Mesenchymal stem cell (in vitro differentiated cells and primary cell): ENCODE measurements at regions not wholly inside any gene's neighbourhood (a gene's known extent, or its start where the extent isn't known, plus 50 kb on each side); places are given as distances from the start of the nearest gene placed in this dataset.

Source experiments
- DNase-seq: peaks from one replicate; pipeline ENCODE4 v3.0.0-alpha.2; 2013
- H2AFZ ChIP-seq: one replicate; pipeline ENCODE4 v1.6.1; 2013; ENCODE audit warnings: low read depth, mild to moderate bottlenecking, control low read depth, inconsistent platforms, low read length, moderate library complexity
- H2AK5ac ChIP-seq: 2 replicates; pipeline ENCODE4 v1.6.1; 2013; ENCODE audit warnings: low read length, moderate library complexity, mild to moderate bottlenecking, inconsistent platforms; ENCODE audit not compliant: severe bottlenecking
- H2BK120ac ChIP-seq: one replicate; pipeline ENCODE4 v1.6.1; 2013; ENCODE audit warnings: low read depth, mild to moderate bottlenecking, inconsistent platforms, low read length, moderate library complexity
- H2BK12ac ChIP-seq, 2 experiments: one replicate each; pipeline ENCODE4 v1.6.1; 2013; ENCODE audit warnings: inconsistent platforms in 2 of 2, low read length in 2 of 2, mild to moderate bottlenecking in 2 of 2, moderate library complexity in 2 of 2, control low read depth in 1 of 2
- H2BK15ac ChIP-seq: one replicate; pipeline ENCODE4 v1.6.1; 2013; ENCODE audit warnings: mild to moderate bottlenecking, low read depth, inconsistent platforms; ENCODE audit not compliant: poor library complexity, severe bottlenecking
- H2BK5ac ChIP-seq: 2 replicates; pipeline ENCODE4 v1.6.1; 2013; ENCODE audit warnings: low read depth, mild to moderate bottlenecking, low read length, control low read depth, inconsistent platforms; ENCODE audit not compliant: poor library complexity, severe bottlenecking
- H3K14ac ChIP-seq, 2 experiments: one replicate each; pipeline ENCODE4 v1.6.1; 2013; ENCODE audit warnings: inconsistent platforms in 2 of 2, low read length in 2 of 2, control low read depth in 1 of 2, mild to moderate bottlenecking in 1 of 2, moderate library complexity in 1 of 2
- H3K18ac ChIP-seq, 2 experiments: one replicate each; pipeline ENCODE4 v1.6.1; 2013; ENCODE audit warnings: inconsistent platforms in 2 of 2, low read length in 2 of 2, control low read depth in 1 of 2, low read depth in 1 of 2, mild to moderate bottlenecking in 1 of 2
- H3K23ac ChIP-seq, 2 experiments: one replicate each; pipeline ENCODE4 v1.6.1; 2013; ENCODE audit warnings: inconsistent platforms in 2 of 2, low read length in 2 of 2, mild to moderate bottlenecking in 2 of 2, moderate library complexity in 2 of 2, control low read depth in 1 of 2
- H3K27ac ChIP-seq: 2 replicates; pipeline ENCODE4 v1.5.1; 2013; ENCODE audit warnings: mild to moderate bottlenecking, moderate library complexity, low read length, control low read depth, inconsistent platforms; ENCODE audit not compliant: poor library complexity, severe bottlenecking
- H3K27me3 ChIP-seq, 2 experiments: 2 replicates each; pipeline versions ENCODE4 v1.6.1 to v1.7.0; 2013; ENCODE audit warnings: low read length in 2 of 2, mild to moderate bottlenecking in 2 of 2, moderate library complexity in 2 of 2, control low read depth in 1 of 2, inconsistent platforms in 1 of 2; ENCODE audit not compliant: control insufficient read depth in 1 of 2, insufficient read depth in 1 of 2
- H3K36me3 ChIP-seq, 2 experiments: 2 replicates each; pipeline versions ENCODE4 v1.6.1 to v1.7.0; 2013; ENCODE audit warnings: low read length in 2 of 2, control low read depth in 1 of 2, inconsistent platforms in 1 of 2, low read depth in 1 of 2, mild to moderate bottlenecking in 1 of 2; ENCODE audit not compliant: insufficient read depth in 2 of 2, control insufficient read depth in 1 of 2
- H3K4ac ChIP-seq, 2 experiments: one replicate each; pipeline ENCODE4 v1.6.1; 2013; ENCODE audit warnings: inconsistent platforms in 2 of 2, low read length in 2 of 2, mild to moderate bottlenecking in 2 of 2, moderate library complexity in 2 of 2, control low read depth in 1 of 2, low read depth in 1 of 2
- H3K4me1 ChIP-seq: 2 replicates; pipeline ENCODE4 v1.6.1; 2013; ENCODE audit warnings: low read depth, low read length, control low read depth; ENCODE audit not compliant: control insufficient read depth, insufficient read depth
- H3K4me2 ChIP-seq: 2 replicates; pipeline ENCODE4 v1.6.1; 2013; ENCODE audit warnings: low read length, mild to moderate bottlenecking, inconsistent platforms; ENCODE audit not compliant: poor library complexity, severe bottlenecking
- H3K4me3 ChIP-seq, 2 experiments: 2 replicates each; pipeline versions ENCODE4 v1.5.1 to v1.7.0; 2013; ENCODE audit warnings: low read length in 2 of 2, mild to moderate bottlenecking in 2 of 2, control low read depth in 1 of 2, low read depth in 1 of 2; ENCODE audit not compliant: insufficient read depth in 1 of 2
- H3K79me1 ChIP-seq: replicated peaks from 2 replicates; pipeline ENCODE4 v1.6.1; 2013; ENCODE audit warnings: mild to moderate bottlenecking, control low read depth, low read length, inconsistent platforms; ENCODE audit not compliant: poor library complexity, severe bottlenecking
- H3K9ac ChIP-seq: 2 replicates; pipeline ENCODE4 v1.7.0; 2013; ENCODE audit warnings: mild to moderate bottlenecking, low read length, moderate library complexity
- H3K9me3 ChIP-seq: 2 replicates; pipeline ENCODE4 v1.7.0; 2013; ENCODE audit warnings: mild to moderate bottlenecking, low read length; ENCODE audit not compliant: control insufficient read depth
- H4K8ac ChIP-seq: one replicate; pipeline ENCODE4 v1.6.1; 2013; ENCODE audit warnings: inconsistent platforms, mild to moderate bottlenecking, low read length, moderate library complexity
- H4K91ac ChIP-seq: one replicate; pipeline ENCODE4 v1.6.1; 2013; ENCODE audit warnings: mild to moderate bottlenecking, low read length, inconsistent platforms
- WGBS: methylation state at CpG from one replicate; pipeline ENCODE4 v1.1.7; 2013; ENCODE audit warnings: mixed read lengths; 5-methylcytosine and 5-hydroxymethylcytosine counted together

GRCh38 chr6:54719633-54720032, 126.9 kb upstream of the FAM83B start:
- no CpG with 5 or more reads among the region's 1 CpG for WGBS
- H3K79me1 ChIP-seq, result no peaks in the 10 kb centered on the region
- no peak overlapping the region for H4K91ac ChIP-seq

GRCh38 chr6:54722328-54722727, 124.2 kb upstream of the FAM83B start:
- Histone ChIP-seq H3K36me3 (no peaks in the 10 kb centered on the region), H2BK5ac (no peak overlapping the region), H3K79me1 (no peaks in the 10 kb centered on the region), H3K4me1 (no peaks in the 10 kb centered on the region), H3K9me3 (no peaks in the 10 kb centered on the region), H3K4me2 (no peak overlapping the region), H3K14ac (no peak overlapping the region), H4K91ac (no peak overlapping the region), H3K27me3 (no peaks in the 10 kb centered on the region), H2AK5ac (no peak overlapping the region), H3K4me3 (no peak overlapping the region), H3K23ac (no peak overlapping the region), H2AFZ (no peak overlapping the region), H3K4ac (no peak overlapping the region), H3K9ac (no peak overlapping the region), H3K18ac (no peak overlapping the region), H3K27ac (no peak overlapping the region), H2BK15ac (no peak overlapping the region), H4K8ac (no peak overlapping the region), H2BK12ac (no peak overlapping the region), H2BK120ac (no peak overlapping the region)
- no peak for DNase-seq
- WGBS, result 96% methylated on average over 2 of the region's 3 CpGs

More at GRCh38 chr6:54719633-54720032, 126.9 kb upstream of the FAM83B start:
- Histone ChIP-seq H2BK5ac (no peak overlapping the region), H3K14ac (no peak overlapping the region), H4K8ac (no peak overlapping the region), H3K4me1 (no peaks in the 10 kb centered on the region), H3K9me3 (no peaks in the 10 kb centered on the region), H3K18ac (no peak overlapping the region), H2AFZ (no peak overlapping the region), H2AK5ac (no peak overlapping the region), H3K4ac (no peak overlapping the region), H3K23ac (no peak overlapping the region), H2BK12ac (no peak overlapping the region), H2BK120ac (no peak overlapping the region), H3K4me2 (no peak overlapping the region), H3K36me3 (no peaks in the 10 kb centered on the region), H3K4me3 (no peak overlapping the region), H3K9ac (no peak overlapping the region), H3K27me3 (no peaks in the 10 kb centered on the region), H3K27ac (no peak overlapping the region), H2BK15ac (no peak overlapping the region)
- no peak for DNase-seq

GRCh38 chr6:54729716-54730115, 116.9 kb upstream of the FAM83B start:
- Histone ChIP-seq H3K4me3 (no peak overlapping the region), H2BK12ac (no peak overlapping the region), H2AFZ (no peak overlapping the region), H3K4me2 (no peak overlapping the region), H3K27ac (no peak overlapping the region), H3K14ac (no peak overlapping the region), H3K23ac (no peak overlapping the region), H3K9ac (no peak overlapping the region), H4K8ac (no peak overlapping the region), H4K91ac (no peak overlapping the region), H3K9me3 (peaks cover 6% of the 10 kb centered on the region), H2AK5ac (no peak overlapping the region), H2BK15ac (no peak overlapping the region), H3K79me1 (no peaks in the 10 kb centered on the region), H3K27me3 (no peaks in the 10 kb centered on the region), H3K4me1 (no peaks in the 10 kb centered on the region), H3K36me3 (no peaks in the 10 kb centered on the region), H3K18ac (no peak overlapping the region), H3K4ac (no peak overlapping the region), H2BK120ac (no peak overlapping the region), H2BK5ac (no peak overlapping the region)
- DNase-seq, result no peak
- WGBS, result no CpG with 5 or more reads among the region's 3 CpGs

- no peak for DNase-seq
- no peak overlapping the region for H2BK15ac ChIP-seq
- no peaks in the 10 kb centered on the region for H3K27me3 ChIP-seq
- H3K4me2 ChIP-seq, result no peak overlapping the region
- no peaks in the 10 kb centered on the region for H3K79me1 ChIP-seq
- H3K4me3 ChIP-seq, result no peak overlapping the region
- H4K91ac ChIP-seq, result no peak overlapping the region
- no peak overlapping the region for H3K9ac ChIP-seq
- peaks cover 6% of the 10 kb centered on the region for H3K9me3 ChIP-seq
- no peak overlapping the region for H3K23ac ChIP-seq
- H2BK120ac ChIP-seq, result no peak overlapping the region
- H3K4me1 ChIP-seq, result no peaks in the 10 kb centered on the region
- no peak overlapping the region for H2AFZ ChIP-seq
- H3K14ac ChIP-seq, result no peak overlapping the region
- no peak overlapping the region for H3K4ac ChIP-seq
- H4K8ac ChIP-seq, result no peak overlapping the region
- no peak overlapping the region for H2BK12ac ChIP-seq
- no peak overlapping the region for H3K18ac ChIP-seq
- 90% methylated on average over 5 of the region's 9 CpGs for WGBS
- H2BK5ac ChIP-seq, result no peak overlapping the region
- no peak overlapping the region for H3K27ac ChIP-seq
- H3K36me3 ChIP-seq, result no peaks in the 10 kb centered on the region
- no peak overlapping the region for H2AK5ac ChIP-seq
Measured at GRCh38 chr6:54730767-54731630, 115.6 kb upstream of the FAM83B start.
